H1 (cell line): ENCODE measurements at regions not wholly inside any gene's neighbourhood (a gene's known extent, or its start where the extent isn't known, plus 50 kb on each side); places are given as distances from the start of the nearest gene placed in this dataset.

Experiments used
- RXRA ChIP-seq: IDR thresholded peaks from 2 replicates; pipeline ENCODE4 v1.6.1; 2011; ENCODE audit warnings: low read depth, mild to moderate bottlenecking, low read length, moderate library complexity; ENCODE audit not compliant: insufficient read depth
- ZNF274 ChIP-seq: IDR thresholded peaks from 2 replicates; pipeline ENCODE4 v1.7.0; 2012; ENCODE audit warnings: low read length, borderline replicate concordance; ENCODE audit errors: extremely low read depth

GRCh38 chr13:84377106-84377505 lies 494.8 kb upstream of the SLITRK1 start (continued):
- TF ChIP-seq RXRA (no peak), ZNF274 (no peak)
